IPS DF 19.7 (cell line): ENCODE measurements at regions not wholly inside any gene's neighbourhood (a gene's known extent, or its start where the extent isn't known, plus 50 kb on each side); places are given as distances from the start of the nearest gene placed in this dataset.

Source experiments
- DNase-seq: peaks from one replicate; pipeline ENCODE4 v3.0.0-alpha.2; 2013; ENCODE audit warnings: low read depth, low spot score

DNA sequence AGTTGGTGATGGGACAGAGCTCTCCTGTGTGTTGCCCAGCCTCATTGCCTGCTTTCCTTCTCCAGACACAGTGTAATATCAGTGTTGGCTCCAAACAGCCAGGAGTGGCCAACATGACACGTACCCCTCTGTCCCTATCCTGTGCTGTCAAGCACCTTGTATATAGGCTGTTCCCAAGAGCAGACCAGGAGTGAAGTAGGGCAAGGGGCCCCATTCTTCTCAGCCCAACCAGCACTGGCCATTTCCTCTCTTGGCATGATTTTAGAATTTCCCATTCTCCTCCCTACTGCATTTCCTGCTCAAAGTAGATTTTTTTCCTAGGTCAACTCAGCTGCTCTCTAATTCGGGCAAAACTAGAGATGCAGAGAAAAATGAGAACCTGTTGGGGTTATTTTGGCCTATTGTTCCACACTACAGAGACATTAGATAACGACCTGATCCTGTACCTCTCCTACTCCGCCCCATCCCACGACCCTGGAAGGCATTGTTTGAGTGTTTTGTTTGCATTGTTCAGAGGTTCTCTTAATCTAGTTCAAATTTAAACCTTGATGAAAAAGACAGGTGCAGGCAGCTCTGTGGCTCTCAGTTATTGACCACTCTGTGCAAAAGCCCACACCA lies 95.6 kb downstream of the RASSF10 start:
- no peak for DNase-seq

DNA sequence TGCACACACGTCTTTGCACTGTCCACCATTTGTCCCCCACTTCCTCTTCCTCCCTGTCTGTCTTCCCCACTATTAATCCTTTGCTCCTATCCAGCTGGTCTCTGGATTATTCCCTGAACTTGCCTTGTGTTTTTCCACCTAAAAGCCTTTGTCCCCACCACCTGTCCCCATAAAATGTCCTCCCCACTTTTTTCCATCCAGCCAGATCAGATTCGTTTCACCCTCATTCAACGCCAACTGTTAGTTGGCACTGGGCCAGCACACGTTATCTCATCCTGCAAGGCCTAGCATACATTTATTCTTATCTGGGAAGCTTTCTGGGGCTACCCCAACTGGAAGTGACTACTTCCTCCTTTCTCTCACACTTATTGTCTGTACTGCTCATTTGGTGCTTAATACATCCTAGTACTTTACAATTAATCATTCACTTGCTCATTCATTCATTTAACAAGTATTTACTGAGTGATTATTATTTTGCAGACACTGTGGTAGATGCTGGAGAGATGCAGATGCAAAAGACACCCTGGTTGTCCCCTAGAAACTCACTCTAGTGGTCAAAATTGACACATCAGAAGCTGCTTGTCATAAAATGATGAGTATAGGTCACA lies 96.2 kb downstream of the RASSF10 start:
- DNase-seq = no peak

- DNase-seq = no peak
Measured at GRCh38 chr11:13107544-13108044, 98.5 kb downstream of the RASSF10 start.

DNA sequence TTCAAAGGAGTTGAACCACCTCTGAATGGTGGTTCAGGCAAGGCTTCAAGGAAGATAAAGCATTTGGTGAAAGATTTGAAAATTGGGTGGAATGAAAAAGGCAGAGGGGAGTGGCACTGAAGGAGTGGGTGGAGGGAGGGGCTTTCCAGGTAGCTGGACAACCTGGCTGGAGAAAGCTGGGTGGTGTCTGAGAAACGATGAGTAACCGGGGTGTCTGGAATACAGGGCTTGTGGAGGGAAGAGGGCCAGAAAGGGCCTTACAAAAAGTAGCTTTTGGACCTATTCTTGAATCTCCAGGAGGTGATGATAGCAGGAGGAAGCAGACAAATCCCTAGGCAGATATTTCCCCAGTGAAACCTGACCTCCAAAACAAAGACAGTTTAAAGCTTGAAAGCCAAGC lies 99.3 kb downstream of the RASSF10 start:
- no peak for DNase-seq

- no peak for DNase-seq
Measured at GRCh38 chr11:13109616-13110015, 100.5 kb downstream of the RASSF10 start.

GRCh38 chr11:13110145-13110544 lies 101.0 kb downstream of the RASSF10 start:
- no peak for DNase-seq

- DNase-seq = no peak
Measured at GRCh38 chr11:13110929-13111812, 102.1 kb downstream of the RASSF10 start.

- DNase-seq = no peak
Measured at GRCh38 chr11:13111813-13112130, 102.7 kb downstream of the RASSF10 start.

DNA sequence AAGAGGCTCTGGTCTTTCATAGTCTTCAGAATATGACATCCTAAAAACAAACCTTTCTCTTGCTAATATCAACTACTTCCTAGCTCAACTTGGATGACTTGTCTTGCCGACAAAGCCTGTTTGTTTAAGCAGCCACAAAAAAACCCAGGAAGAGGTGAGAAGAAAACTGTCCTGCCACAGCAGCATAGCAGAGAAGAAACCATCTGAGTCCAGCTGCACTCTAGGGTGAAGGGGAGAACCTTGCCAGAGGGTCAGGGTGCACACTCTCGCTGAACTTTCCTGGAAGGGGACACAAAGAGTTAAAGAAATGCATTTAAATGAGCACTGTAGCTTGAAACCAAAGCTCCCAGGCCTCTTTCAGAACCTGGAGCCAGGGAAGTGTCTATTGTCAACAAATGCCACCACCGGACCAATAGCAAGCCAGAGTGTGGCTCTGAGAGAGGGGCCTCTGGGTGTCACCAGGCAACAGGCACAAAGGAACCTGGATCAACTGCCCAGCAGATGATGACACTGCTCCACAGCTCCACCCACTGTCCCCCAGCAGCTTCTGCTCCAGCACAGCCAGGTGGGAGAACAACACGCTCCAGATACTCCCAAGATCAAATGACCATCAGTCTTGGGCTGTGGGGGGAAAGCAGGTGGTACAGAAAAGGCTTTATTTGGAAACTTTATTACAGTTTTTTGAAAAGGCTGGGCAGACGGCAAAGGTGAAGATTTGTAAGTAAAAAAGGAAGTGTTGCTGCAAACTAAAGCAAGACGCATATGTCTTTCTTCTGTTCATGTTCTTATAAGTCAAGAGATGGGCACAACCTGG lies 105.7 kb downstream of the RASSF10 start:
- DNase-seq = peak; percentile 61

DNA sequence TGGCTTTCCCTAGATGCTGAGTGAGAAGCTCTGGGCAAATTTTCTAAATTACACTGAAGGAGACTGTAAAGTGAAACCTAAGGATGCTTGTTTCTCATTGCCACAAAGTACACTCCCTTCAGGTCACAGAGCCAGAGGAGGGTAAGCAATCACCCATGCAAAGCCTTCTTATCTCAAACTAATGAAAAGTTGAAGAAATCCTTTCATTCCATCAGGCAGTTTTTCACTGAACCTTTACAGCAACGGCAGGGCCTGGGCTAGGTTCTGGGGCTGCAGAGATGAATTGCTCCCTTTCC lies 106.2 kb downstream of the RASSF10 start:
- DNase-seq = no peak

- no peak for DNase-seq
Measured at GRCh38 chr11:13116491-13116890, 107.4 kb downstream of the RASSF10 start.

- DNase-seq = no peak
Measured at GRCh38 chr11:13117344-13117743, 108.2 kb downstream of the RASSF10 start.

DNA sequence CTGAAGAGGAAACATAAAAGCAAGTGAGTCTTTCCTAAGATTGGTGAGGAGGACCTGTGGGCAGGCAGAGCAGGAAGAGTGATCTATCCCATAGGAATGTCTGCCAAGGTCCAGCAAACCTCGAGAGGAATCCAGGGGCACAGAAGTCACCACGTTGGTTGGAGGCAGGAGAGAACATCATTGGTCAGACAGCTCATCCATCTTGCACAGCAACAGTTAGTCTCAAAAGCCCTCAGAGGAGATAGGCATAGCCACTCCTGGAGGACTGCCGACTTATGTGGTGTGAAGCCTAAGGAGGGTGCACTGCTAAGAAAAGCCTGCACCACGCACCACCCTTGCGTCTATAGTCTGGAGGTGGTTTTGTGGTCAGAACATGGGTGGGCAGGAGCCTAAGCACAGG lies 109.1 kb downstream of the RASSF10 start:
- no peak for DNase-seq

- no peak for DNase-seq
Measured at GRCh38 chr11:13118650-13119049, 109.5 kb downstream of the RASSF10 start.

DNA sequence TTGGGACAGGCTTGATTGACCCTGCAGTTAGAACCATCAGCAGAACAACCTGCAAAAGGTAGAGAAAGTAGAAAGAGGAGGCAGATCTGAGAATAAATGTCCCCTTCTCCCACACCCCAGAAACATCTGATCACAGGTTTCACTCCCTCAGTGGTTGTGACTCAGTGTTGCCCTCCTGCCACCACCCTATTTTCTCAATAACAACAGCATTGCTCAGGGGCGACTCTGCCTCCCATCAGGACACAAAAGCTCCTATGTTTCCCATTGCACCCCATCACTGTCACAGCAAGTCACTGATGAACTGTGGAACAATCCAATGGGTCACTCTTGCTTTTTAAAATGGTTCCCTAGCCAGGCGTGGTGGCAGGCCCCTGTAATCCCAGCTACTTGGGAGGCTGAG lies 110.2 kb downstream of the RASSF10 start:
- no peak for DNase-seq

GRCh38 chr11:13119941-13120520 lies 110.9 kb downstream of the RASSF10 start:
- DNase-seq = no peak

DNA sequence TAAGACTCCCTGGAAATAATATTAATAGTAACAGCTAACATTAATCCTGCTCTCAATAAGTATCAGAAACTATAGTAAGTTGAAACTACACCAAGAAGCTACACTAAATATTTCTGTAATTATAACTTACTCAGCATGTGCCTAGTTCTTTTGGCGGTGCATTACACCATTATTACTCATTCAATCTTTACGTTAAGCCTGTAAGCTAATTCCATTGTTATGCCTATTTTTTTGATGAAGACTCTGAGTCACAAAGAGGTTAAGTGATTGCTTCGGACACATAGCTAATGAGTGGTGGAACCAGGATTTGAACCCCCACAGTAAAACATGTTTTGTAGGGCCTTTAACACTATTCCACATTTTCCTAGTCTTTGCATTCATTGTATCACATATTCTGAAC lies 111.6 kb downstream of the RASSF10 start:
- no peak for DNase-seq

DNA sequence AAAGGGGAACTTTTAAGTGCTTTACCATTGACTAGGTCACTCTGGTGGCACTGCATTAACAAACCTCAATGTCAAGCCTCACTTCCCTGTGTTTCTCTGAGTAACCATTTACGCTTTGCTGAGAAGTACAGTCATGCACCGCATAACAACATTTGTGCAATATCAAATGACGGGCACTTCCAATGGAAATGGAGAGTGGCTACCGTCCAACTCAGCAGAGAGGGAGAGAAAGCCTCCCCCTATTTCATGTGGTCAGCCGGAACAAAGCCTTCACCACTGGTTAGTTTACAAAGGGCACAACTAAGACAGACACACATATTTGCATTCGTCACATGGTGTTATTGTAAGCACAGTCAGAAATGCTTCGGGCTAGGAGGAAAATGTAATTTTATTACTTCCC lies 117.3 kb downstream of the RASSF10 start:
- DNase-seq = no peak

DNA sequence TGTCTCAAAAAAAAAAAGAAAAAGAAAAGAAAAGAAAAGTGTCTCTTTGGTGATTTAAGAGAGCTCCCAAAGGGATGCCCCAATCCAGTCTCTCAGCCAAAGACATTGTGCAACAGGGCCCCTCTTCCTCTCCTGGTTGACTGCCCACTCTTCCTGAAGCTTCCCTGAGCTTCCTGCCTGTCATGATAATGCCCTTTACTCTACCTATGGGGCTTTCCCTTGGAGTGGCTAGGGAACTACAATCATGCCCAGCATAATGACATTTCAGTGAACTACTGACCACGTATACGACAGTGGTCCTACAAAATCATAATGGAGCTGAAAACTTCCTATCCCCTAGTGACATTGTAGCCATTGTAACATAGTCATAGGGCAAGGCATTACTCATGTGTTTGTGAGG lies 118.0 kb downstream of the RASSF10 start:
- no peak for DNase-seq

DNA sequence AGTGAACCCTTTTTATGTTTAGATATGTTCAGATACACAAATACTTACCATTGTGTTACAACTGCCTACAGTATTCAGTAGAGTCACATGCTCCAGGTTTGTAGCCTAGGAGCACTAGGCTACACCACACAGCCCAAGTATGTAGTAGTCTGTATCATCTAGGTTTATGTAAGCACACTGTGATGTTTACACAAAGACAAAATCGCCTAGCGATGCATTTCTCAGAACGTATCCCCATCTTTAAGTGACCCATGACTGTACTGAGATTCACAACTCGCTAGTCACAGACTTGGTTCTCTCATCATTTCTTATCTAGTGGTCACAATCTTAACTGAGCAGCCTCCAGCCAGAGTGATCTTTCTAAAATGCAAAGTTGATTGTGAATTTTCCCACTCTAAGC lies 119.2 kb downstream of the RASSF10 start:
- DNase-seq = no peak

DNA sequence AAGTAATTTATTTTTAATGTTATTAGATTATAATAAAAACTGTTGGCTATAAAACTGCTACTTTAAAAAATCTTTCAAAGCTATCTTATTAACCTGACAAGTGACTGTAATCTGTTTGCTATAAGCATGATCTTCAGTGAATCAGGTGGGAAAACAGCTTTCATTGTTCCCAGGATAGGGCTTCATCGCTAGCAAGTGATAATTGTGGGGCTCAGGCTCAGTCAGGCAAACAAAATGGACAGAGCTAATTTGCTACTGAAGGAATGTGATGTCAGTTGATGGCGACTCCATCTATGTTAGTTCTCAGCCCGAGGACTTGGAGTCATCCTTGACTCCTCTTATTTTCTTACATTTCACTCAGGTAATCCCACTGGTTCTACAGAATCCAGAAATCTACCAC lies 125.0 kb downstream of the RASSF10 start:
- no peak for DNase-seq

- DNase-seq = no peak
Measured at GRCh38 chr11:13134886-13135285, 125.8 kb downstream of the RASSF10 start.
